Stimulated activated CD8-positive, alpha-beta memory T cell treated with anti-CD3 and anti-CD28 coated beads, Interleukin-12 subunit alpha, Interleukin-12 subunit beta, amount 100 ng/mL, for 4 hours (primary cell): ENCODE measurements at regions not wholly inside any gene's neighbourhood (a gene's known extent, or its start where the extent isn't known, plus 50 kb on each side); places are given as distances from the start of the nearest gene placed in this dataset.
"Not testable (repeated sequence)": the region's sequence is repeated elsewhere in the genome, so short reads cannot be mapped to it uniquely, and the experiment has no call there.

Experiments
- DNase-seq: peaks from one replicate; pipeline ENCODE4 v3.0.0-alpha.2; 2020; ENCODE audit warnings: low read depth

- DNase-seq, result no peak
Observed at GRCh38 chr6:141764388-141764787, 368.3 kb upstream of the GJE1 start.

- no peak for DNase-seq
Observed at GRCh38 chr6:141758430-141758829, 374.3 kb upstream of the GJE1 start.

GRCh38 chr6:141753180-141753579 lies 379.5 kb upstream of the GJE1 start:
- DNase-seq, result no peak

GRCh38 chr6:141752677-141753076 lies 380.0 kb upstream of the GJE1 start:
- DNase-seq, result no peak

GRCh38 chr6:141746324-141746723 lies 386.4 kb upstream of the GJE1 start:
- DNase-seq, result not testable (repeated sequence)

GRCh38 chr6:141744971-141745370 lies 387.8 kb upstream of the GJE1 start:
- DNase-seq, result no peak

- DNase-seq, result no peak
Observed at GRCh38 chr6:141744194-141744925, 388.4 kb upstream of the GJE1 start.

- DNase-seq, result no peak
Observed at GRCh38 chr6:141736104-141736503, 396.6 kb upstream of the GJE1 start.

GRCh38 chr6:141735126-141735525 lies 397.6 kb upstream of the GJE1 start:
- DNase-seq, result no peak

GRCh38 chr6:141734071-141734840 lies 398.5 kb upstream of the GJE1 start:
- DNase-seq, result no peak

GRCh38 chr6:141729146-141729545 lies 403.6 kb upstream of the GJE1 start:
- no peak for DNase-seq

GRCh38 chr6:141728330-141728729 lies 404.4 kb upstream of the GJE1 start:
- DNase-seq, result no peak

GRCh38 chr6:141726248-141726647 lies 406.5 kb upstream of the GJE1 start:
- no peak for DNase-seq

- DNase-seq, result no peak
Observed at GRCh38 chr6:141724731-141725130, 408.0 kb upstream of the GJE1 start.

GRCh38 chr6:141719476-141719875 lies 413.2 kb upstream of the GJE1 start:
- no peak for DNase-seq

GRCh38 chr6:141705431-141705830 lies 427.3 kb upstream of the GJE1 start:
- DNase-seq, result no peak

GRCh38 chr6:141704151-141704550 lies 428.6 kb upstream of the GJE1 start:
- DNase-seq, result no peak

GRCh38 chr6:141701732-141702131 lies 431.0 kb upstream of the GJE1 start:
- DNase-seq, result no peak

- no peak for DNase-seq
Observed at GRCh38 chr6:141700819-141701218, 431.9 kb upstream of the GJE1 start.

GRCh38 chr6:141688916-141689315 lies 443.8 kb upstream of the GJE1 start:
- DNase-seq, result no peak

GRCh38 chr6:141685416-141685815 lies 447.3 kb upstream of the GJE1 start:
- DNase-seq, result no peak

GRCh38 chr6:141682391-141682790 lies 450.3 kb upstream of the GJE1 start:
- no peak for DNase-seq

- DNase-seq, result no peak
Observed at GRCh38 chr6:141677598-141678211, 455.0 kb upstream of the GJE1 start.
